ENCODE measurements at regions not wholly inside any gene's neighbourhood (a gene's known extent, or its start where the extent isn't known, plus 50 kb on each side); places are given as distances from the start of the nearest gene placed in this dataset.

DNA sequence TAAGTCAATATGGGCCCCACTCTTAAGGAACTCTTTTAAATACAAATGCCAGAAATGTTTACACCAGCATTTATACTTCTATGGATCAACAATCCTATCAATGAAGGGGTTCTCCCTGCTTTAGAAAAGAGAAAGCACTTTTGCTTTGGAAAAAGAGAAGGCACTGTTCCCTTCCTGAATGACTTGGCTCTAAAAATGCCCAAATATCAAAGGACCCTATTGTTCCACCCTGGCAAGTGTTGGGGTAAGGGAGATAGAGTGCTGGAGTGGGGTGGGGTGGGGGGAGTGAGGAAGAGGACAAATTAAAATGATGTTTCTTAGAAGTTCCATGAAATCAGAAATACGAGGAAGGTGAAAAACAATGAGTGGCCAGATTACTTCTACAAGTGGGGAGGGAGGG lies 131.6 kb upstream of the GRIN2B start:
- Histone ChIP-seq H3K27ac (ENCODE audit: low read depth, low read length, poor library complexity, severe bottlenecking) (no peak overlapping the region), H3K4me1 (ENCODE audit: insufficient read depth, low read length, poor library complexity, severe bottlenecking) (peaks cover 33% of the 10 kb centered on the region), H3K9me2 (ENCODE audit: insufficient read depth, low read length) (no peaks in the 10 kb centered on the region), H3K9me3 (ENCODE audit: low read length) (peaks cover 13% of the 10 kb centered on the region), H2AFZ (ENCODE audit: low read length) (no peak overlapping the region), H3K79me2 (ENCODE audit: insufficient read depth, low read depth, low read length) (no peaks in the 10 kb centered on the region), H3K4me3 (ENCODE audit: low read depth, low read length, poor library complexity, severe bottlenecking) (no peak overlapping the region), H4K20me1 (ENCODE audit: insufficient read depth, low read length) (no peaks in the 10 kb centered on the region), H3K36me3 (ENCODE audit: insufficient read depth, low read length) (no peaks in the 10 kb centered on the region), H3K4me2 (ENCODE audit: low read length) (no peak overlapping the region)
- TF ChIP-seq, protein P1, sequence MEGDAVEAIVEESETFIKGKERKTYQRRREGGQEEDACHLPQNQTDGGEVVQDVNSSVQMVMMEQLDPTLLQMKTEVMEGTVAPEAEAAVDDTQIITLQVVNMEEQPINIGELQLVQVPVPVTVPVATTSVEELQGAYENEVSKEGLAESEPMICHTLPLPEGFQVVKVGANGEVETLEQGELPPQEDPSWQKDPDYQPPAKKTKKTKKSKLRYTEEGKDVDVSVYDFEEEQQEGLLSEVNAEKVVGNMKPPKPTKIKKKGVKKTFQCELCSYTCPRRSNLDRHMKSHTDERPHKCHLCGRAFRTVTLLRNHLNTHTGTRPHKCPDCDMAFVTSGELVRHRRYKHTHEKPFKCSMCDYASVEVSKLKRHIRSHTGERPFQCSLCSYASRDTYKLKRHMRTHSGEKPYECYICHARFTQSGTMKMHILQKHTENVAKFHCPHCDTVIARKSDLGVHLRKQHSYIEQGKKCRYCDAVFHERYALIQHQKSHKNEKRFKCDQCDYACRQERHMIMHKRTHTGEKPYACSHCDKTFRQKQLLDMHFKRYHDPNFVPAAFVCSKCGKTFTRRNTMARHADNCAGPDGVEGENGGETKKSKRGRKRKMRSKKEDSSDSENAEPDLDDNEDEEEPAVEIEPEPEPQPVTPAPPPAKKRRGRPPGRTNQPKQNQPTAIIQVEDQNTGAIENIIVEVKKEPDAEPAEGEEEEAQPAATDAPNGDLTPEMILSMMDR (conservative IDR thresholded peaks at IDR 0.05; ENCODE audit: low read length), result no peak
- no peak for TF ChIP-seq EZH2phosphoT487 (IDR thresholded peaks at IDR 0.05; ENCODE audit: borderline replicate concordance, low read depth, low read length)
- POLR2A ChIA-PET, result interaction anchor here (0.8 to 2.3 kb wide), 3 partner anchors 39 to 58 kb away, joined by 3 to 10 read pairs (median 4); no protein-coding TSS in a partner anchor
- DNase-seq (ENCODE audit: low spot score), result no peak
- intact Hi-C loops (cut with micrococcal nuclease; ENCODE audit: unreplicated experiment), result no loop called here
- CTCF ChIA-PET (ENCODE audit: unreplicated experiment), result no interaction called here
- no TSS peak for BruUV-seq (replicated peaks)

DNA sequence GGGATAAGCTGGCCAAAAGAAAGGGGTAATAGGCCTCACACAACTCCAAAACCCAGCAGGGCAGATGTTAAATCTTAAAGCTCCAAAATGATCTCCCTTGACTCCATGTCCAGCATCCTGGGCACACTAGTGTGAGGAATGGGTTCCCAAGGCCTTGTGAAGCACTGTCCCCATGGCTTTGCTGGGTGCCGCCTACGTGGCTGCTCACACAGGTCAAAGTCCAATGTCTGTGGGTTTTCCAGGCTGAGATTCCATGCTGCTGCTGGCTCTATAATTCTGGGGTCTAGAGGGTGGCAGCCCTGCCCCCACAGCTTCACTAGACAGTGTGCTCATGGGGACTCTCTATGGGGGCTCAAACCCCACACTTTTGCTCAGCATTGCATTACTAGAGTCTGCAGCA lies 145.3 kb upstream of the GRIN2B start:
- ChIA-PET POLR2A (interaction anchor here (0.6 to 1.1 kb wide), 2 partner anchors 16 to 1536 kb away, joined by 4 to 6 read pairs; no protein-coding TSS in a partner anchor), CTCF (ENCODE audit: unreplicated experiment) (no interaction called here)
- Histone ChIP-seq H2AFZ (ENCODE audit: low read length) (no peak overlapping the region), H3K4me1 (ENCODE audit: insufficient read depth, low read length, poor library complexity, severe bottlenecking) (no peaks in the 10 kb centered on the region), H3K36me3 (ENCODE audit: insufficient read depth, low read length) (no peaks in the 10 kb centered on the region), H3K79me2 (ENCODE audit: insufficient read depth, low read depth, low read length) (no peaks in the 10 kb centered on the region), H3K9me3 (ENCODE audit: low read length) (peaks cover 12% of the 10 kb centered on the region; the same call in 1 of the 2 replicates), H3K9me2 (ENCODE audit: insufficient read depth, low read length) (no peaks in the 10 kb centered on the region), H4K20me1 (ENCODE audit: insufficient read depth, low read length) (no peaks in the 10 kb centered on the region), H3K27ac (ENCODE audit: low read depth, low read length, poor library complexity, severe bottlenecking) (no peak overlapping the region), H3K4me3 (ENCODE audit: low read depth, low read length, poor library complexity, severe bottlenecking) (no peak overlapping the region), H3K4me2 (ENCODE audit: low read length) (no peak overlapping the region)
- no TSS peak for BruUV-seq (replicated peaks)
- TF ChIP-seq, protein P1 (conservative IDR thresholded peaks at IDR 0.05; ENCODE audit: low read length), result no peak
- no peak for TF ChIP-seq EZH2phosphoT487 (IDR thresholded peaks at IDR 0.05; ENCODE audit: borderline replicate concordance, low read depth, low read length)
- intact Hi-C loops (cut with micrococcal nuclease; ENCODE audit: unreplicated experiment), result no loop called here
- no peak for DNase-seq (ENCODE audit: low spot score)

DNA sequence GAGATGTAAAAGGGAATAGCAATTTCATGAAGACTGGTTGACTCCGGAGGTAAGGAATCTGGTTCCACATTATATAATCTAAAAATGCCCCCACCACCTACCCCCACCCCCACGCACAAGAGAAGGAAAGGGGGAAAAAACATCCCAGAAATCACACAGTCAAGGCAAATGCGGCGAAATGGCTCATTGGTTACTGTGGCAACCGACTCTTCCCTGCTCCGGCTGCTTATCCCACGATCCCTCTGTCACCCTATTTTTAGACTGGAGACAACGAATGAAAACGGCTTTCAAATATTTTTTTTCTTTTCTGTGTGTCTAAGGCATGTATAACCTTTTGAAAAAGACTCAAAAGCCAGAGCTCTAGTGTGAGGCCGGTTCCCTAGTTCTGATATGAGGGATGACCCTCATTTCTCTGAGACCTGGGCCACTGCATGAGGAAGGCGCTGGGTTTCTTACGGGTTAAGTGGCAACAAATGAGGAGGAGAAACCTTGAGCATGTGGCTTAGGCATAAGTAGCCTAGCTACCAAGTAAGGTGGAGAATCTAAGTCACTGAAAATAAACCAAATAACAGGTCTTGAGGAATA lies 148.3 kb upstream of the GRIN2B start:
- H3K4me1 ChIP-seq (ENCODE audit: insufficient read depth, low read length, poor library complexity, severe bottlenecking), result no peaks in the 10 kb centered on the region
- intact Hi-C loops (cut with micrococcal nuclease; ENCODE audit: unreplicated experiment), result no loop called here
- no TSS peak for BruUV-seq (replicated peaks)
- TF ChIP-seq, protein P1 (conservative IDR thresholded peaks at IDR 0.05; ENCODE audit: low read length), result no peak
- TF ChIP-seq EZH2phosphoT487 (IDR thresholded peaks at IDR 0.05; ENCODE audit: borderline replicate concordance, low read depth, low read length), result no peak
- H3K4me2 ChIP-seq (ENCODE audit: low read length), result no peak overlapping the region
- no peak overlapping the region for H3K4me3 ChIP-seq (ENCODE audit: low read depth, low read length, poor library complexity, severe bottlenecking)
- no peaks in the 10 kb centered on the region for H3K9me2 ChIP-seq (ENCODE audit: insufficient read depth, low read length)
- H3K27ac ChIP-seq (ENCODE audit: low read depth, low read length, poor library complexity, severe bottlenecking), result no peak overlapping the region
- H3K9me3 ChIP-seq (ENCODE audit: low read length), result no peaks in the 10 kb centered on the region; the same call in 1 of the 2 replicates
- no peaks in the 10 kb centered on the region for H4K20me1 ChIP-seq (ENCODE audit: insufficient read depth, low read length)
- H3K36me3 ChIP-seq (ENCODE audit: insufficient read depth, low read length), result no peaks in the 10 kb centered on the region
- DNase-seq (ENCODE audit: low spot score), result no peak
- H2AFZ ChIP-seq (ENCODE audit: low read length), result no peak overlapping the region
- ChIA-PET POLR2A (interaction anchor here (1.6 kb wide), 1 partner anchor 14 kb away, joined by 5 read pairs; no protein-coding TSS in a partner anchor), CTCF (ENCODE audit: unreplicated experiment) (no interaction called here)
- no peaks in the 10 kb centered on the region for H3K79me2 ChIP-seq (ENCODE audit: insufficient read depth, low read depth, low read length)
